DOHH2 (cell line): ENCODE measurements at regions not wholly inside any gene's neighbourhood (a gene's known extent, or its start where the extent isn't known, plus 50 kb on each side); places are given as distances from the start of the nearest gene placed in this dataset.

Source experiments
- H3F3A ChIP-seq: fragments of 200-600 bp; sonication (generic), shearing (Covaris generic); 2 replicates; pipeline ENCODE4 v1.6.0; 2016; ENCODE audit warnings: antibody characterized with exemption, mild to moderate bottlenecking; ENCODE audit not compliant: control insufficient read depth, insufficient read depth
- H3K27ac ChIP-seq: fragments of 200-600 bp; sonication (generic); 2 replicates; pipeline ENCODE4 v1.5.1; 2014; ENCODE audit warnings: low read depth, mild to moderate bottlenecking, low read length, moderate library complexity
- H3K27me3 ChIP-seq: fragments of 200-600 bp; sonication (generic); 2 replicates; pipeline ENCODE4 v1.6.1; 2014; ENCODE audit warnings: mild to moderate bottlenecking, low read length, mixed read lengths; ENCODE audit not compliant: control insufficient read depth
- H3K36me3 ChIP-seq: fragments of 200-600 bp; sonication (generic); 2 replicates; pipeline ENCODE4 v1.6.1; 2014; ENCODE audit warnings: mild to moderate bottlenecking, low read length, moderate library complexity, mixed read lengths; ENCODE audit not compliant: control insufficient read depth
- H3K4me1 ChIP-seq: fragments of 200-600 bp; sonication (generic); 2 replicates; pipeline ENCODE4 v1.6.1; 2014; ENCODE audit warnings: mild to moderate bottlenecking, low read length, mixed read lengths; ENCODE audit not compliant: control insufficient read depth
- H3K4me2 ChIP-seq: fragments of 200-600 bp; sonication (generic); 2 replicates; pipeline ENCODE4 v1.6.0; 2014; ENCODE audit warnings: mild to moderate bottlenecking, low read length, moderate library complexity
- H3K4me3 ChIP-seq: fragments of 200-600 bp; sonication (generic); 2 replicates; pipeline ENCODE4 v1.5.1; 2014; ENCODE audit warnings: mild to moderate bottlenecking, low read length, mixed read lengths
- H3K79me2 ChIP-seq: fragments of 200-600 bp; sonication (generic); 2 replicates; pipeline ENCODE4 v1.6.1; 2014; ENCODE audit warnings: mild to moderate bottlenecking, low read length, mixed read lengths; ENCODE audit not compliant: control insufficient read depth
- H3K9me2 ChIP-seq: fragments of 200-600 bp; sonication (generic); replicated peaks from 2 replicates; pipeline ENCODE4 v1.6.1; 2014; ENCODE audit warnings: mild to moderate bottlenecking, low read length, mixed read lengths; ENCODE audit not compliant: control insufficient read depth
- H3K9me3 ChIP-seq: fragments of 200-600 bp; sonication (generic); 2 replicates; pipeline ENCODE4 v1.6.1; 2014; ENCODE audit warnings: antibody characterized with exemption, low read length, mixed read lengths; ENCODE audit not compliant: control insufficient read depth, insufficient read depth
- H4K20me1 ChIP-seq: fragments of 200-600 bp; sonication (generic); 2 replicates; pipeline ENCODE4 v1.6.0; 2014; ENCODE audit warnings: low read depth, mild to moderate bottlenecking, antibody characterized with exemption, low read length, moderate library complexity; ENCODE audit not compliant: control insufficient read depth, insufficient read depth
- EZH2phosphoT487 ChIP-seq: fragments of 200-600 bp; sonication (generic); IDR thresholded peaks from 2 replicates; pipeline ENCODE4 v1.6.1; 2017; ENCODE audit warnings: borderline replicate concordance, mild to moderate bottlenecking, antibody characterized with exemption, low read length, moderate library complexity, mixed read lengths
- TF ChIP-seq, protein P1 (sequence below): fragments of 200-600 bp; sonication (generic); IDR thresholded peaks from one replicate; pipeline ENCODE4 v1.5.1; 2014; ENCODE audit warnings: antibody characterized with exemption, mild to moderate bottlenecking, low read depth, low read length; ENCODE audit not compliant: poor library complexity, severe bottlenecking

DNA sequence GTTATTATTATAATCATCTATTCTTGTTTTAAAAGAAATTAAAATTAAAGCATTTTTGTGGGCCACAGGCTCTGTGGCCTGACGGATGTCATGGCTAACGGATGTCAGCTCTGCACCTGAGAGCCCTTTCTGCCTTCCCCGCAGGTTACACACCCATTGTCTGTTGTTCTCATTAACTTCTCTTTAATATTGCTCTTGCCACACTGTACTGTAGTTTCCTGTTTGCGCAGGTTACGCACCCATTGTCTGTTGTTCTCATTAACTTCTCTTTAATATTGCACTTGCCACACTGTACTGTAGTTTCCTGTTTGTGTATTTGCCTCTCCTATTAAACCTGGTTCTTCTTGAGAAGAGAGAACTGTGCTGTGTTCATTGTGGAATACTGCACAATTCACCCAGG lies 294.4 kb upstream of the PLXNA2 start:
- TF ChIP-seq, protein P1, sequence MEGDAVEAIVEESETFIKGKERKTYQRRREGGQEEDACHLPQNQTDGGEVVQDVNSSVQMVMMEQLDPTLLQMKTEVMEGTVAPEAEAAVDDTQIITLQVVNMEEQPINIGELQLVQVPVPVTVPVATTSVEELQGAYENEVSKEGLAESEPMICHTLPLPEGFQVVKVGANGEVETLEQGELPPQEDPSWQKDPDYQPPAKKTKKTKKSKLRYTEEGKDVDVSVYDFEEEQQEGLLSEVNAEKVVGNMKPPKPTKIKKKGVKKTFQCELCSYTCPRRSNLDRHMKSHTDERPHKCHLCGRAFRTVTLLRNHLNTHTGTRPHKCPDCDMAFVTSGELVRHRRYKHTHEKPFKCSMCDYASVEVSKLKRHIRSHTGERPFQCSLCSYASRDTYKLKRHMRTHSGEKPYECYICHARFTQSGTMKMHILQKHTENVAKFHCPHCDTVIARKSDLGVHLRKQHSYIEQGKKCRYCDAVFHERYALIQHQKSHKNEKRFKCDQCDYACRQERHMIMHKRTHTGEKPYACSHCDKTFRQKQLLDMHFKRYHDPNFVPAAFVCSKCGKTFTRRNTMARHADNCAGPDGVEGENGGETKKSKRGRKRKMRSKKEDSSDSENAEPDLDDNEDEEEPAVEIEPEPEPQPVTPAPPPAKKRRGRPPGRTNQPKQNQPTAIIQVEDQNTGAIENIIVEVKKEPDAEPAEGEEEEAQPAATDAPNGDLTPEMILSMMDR, result no peak
- no peak for TF ChIP-seq EZH2phosphoT487
- Histone ChIP-seq H3K27me3 (no peaks in the 10 kb centered on the region), H3K9me3 (no peaks in the 10 kb centered on the region), H3K4me1 (no peaks in the 10 kb centered on the region), H3K79me2 (no peaks in the 10 kb centered on the region), H3K4me2 (no peak overlapping the region), H3K27ac (no peak overlapping the region), H3K36me3 (no peaks in the 10 kb centered on the region), H4K20me1 (no peaks in the 10 kb centered on the region), H3F3A (no peaks in the 10 kb centered on the region), H3K4me3 (no peak overlapping the region), H3K9me2 (no peaks in the 10 kb centered on the region)

DNA sequence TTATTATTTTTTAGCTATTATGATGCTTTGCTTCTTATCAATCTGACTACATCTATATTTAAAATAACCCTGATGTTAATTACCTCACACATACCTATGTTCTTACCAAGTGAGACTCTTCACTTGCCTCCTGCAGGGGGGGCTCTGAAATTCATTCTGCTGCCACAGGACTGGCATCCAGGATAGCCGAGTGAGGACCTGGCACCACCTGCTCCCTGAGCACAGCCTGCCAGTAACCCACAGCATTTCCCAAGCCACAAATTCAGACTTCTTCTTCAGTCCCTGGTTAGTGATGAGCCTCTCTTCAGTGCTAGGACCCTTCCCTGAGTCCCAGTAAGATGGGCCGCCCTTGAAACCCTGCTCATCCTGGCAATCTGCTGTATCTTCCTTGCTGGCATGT lies 296.5 kb upstream of the PLXNA2 start:
- Histone ChIP-seq H3K4me1 (no peaks in the 10 kb centered on the region), H3K36me3 (no peaks in the 10 kb centered on the region), H3K9me2 (no peaks in the 10 kb centered on the region), H3K4me3 (no peak overlapping the region), H3K4me2 (no peak overlapping the region), H4K20me1 (no peaks in the 10 kb centered on the region), H3K79me2 (no peaks in the 10 kb centered on the region), H3F3A (no peaks in the 10 kb centered on the region), H3K9me3 (no peaks in the 10 kb centered on the region), H3K27ac (no peak overlapping the region), H3K27me3 (no peaks in the 10 kb centered on the region)
- no peak for TF ChIP-seq EZH2phosphoT487
- TF ChIP-seq, protein P1, result no peak

DNA sequence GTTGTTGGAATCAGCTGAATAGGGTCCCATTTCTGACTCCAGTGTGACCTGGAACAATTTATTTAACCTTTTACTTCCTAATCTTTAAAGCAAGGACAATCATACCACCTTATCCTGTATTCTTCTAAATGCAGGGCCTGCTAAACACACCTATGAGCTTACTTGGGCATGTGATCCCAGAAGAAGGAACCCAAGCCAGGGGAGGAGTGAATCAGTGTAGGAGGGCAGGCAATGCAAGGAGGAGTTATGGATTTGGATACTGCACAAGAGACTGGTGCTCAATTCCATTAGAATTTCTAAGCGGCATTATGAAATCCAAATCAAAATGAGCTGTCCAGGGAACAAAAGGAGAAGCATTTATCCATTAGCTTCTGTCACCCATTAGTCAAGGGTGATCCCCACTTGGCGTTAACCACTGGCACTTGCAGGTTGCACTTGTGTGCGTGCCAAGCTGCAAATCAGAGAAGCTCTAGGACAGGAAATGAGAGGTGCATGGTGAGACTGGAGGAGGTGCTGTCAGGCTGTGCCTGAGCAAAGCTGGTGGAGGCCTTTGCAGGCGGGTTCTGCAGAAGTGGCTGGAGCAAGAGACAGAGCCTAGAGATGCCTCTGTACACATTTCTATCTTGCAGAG lies 297.2 kb upstream of the PLXNA2 start:
- Histone ChIP-seq H3K36me3 (no peaks in the 10 kb centered on the region), H3K27ac (no peak overlapping the region), H3K9me2 (no peaks in the 10 kb centered on the region), H3F3A (no peaks in the 10 kb centered on the region), H3K4me3 (no peak overlapping the region), H3K79me2 (no peaks in the 10 kb centered on the region), H3K4me2 (no peak overlapping the region), H3K9me3 (no peaks in the 10 kb centered on the region), H3K27me3 (no peaks in the 10 kb centered on the region), H4K20me1 (no peaks in the 10 kb centered on the region), H3K4me1 (no peaks in the 10 kb centered on the region)
- TF ChIP-seq, protein P1, result no peak
- no peak for TF ChIP-seq EZH2phosphoT487

DNA sequence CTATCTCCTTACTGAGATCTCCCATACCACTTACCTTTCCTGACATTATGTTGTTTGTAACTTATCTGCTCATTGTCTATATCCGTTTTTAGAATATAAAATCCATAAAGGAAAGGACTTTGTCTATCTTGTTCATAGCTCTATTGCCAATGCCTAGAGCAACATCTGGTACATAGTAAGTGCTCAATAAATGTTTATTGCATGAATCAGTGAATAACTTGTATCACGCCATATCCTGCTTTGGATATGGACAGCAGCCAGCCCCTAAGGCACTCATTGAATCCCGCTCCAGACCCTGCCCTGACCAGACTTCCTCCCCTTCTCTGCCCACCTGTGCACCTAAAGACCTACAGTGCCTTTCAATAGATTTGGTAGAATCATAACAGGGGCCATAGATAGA lies 298.1 kb upstream of the PLXNA2 start:
- Histone ChIP-seq H3K79me2 (no peaks in the 10 kb centered on the region), H3F3A (no peaks in the 10 kb centered on the region), H3K4me1 (no peaks in the 10 kb centered on the region), H3K9me3 (no peaks in the 10 kb centered on the region), H3K27ac (no peak overlapping the region), H4K20me1 (no peaks in the 10 kb centered on the region), H3K9me2 (no peaks in the 10 kb centered on the region), H3K27me3 (no peaks in the 10 kb centered on the region), H3K36me3 (no peaks in the 10 kb centered on the region), H3K4me3 (no peak overlapping the region), H3K4me2 (no peak overlapping the region)
- TF ChIP-seq, protein P1, result no peak
- TF ChIP-seq EZH2phosphoT487, result no peak
